GM19035 (cell line): ENCODE measurements at regions not wholly inside any gene's neighbourhood (a gene's known extent, or its start where the extent isn't known, plus 50 kb on each side); places are given as distances from the start of the nearest gene placed in this dataset.

Source experiments
- ATAC-seq: cut with Tn5 transposase; IDR thresholded peaks from one replicate; pipeline ENCODE4 v1.9.1; 2021; ENCODE audit not compliant: unreplicated experiment

DNA sequence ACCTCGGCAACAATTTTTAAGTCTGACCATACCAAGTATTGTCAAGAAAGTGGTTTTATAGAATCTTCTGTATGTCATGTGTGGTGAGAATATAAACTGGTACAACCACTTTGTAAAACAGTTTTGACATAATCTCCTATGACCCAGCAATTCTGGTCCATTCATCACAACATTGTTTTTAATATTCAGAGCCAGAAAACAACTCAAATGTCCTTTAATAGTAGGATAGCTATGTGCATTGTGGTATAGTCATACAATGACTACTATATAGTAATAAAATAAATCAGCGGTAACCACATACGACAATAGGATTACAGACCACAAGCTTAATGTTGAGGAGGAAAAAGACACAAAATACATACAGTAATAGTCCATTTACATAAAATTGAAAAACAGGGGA, 175.2 kb upstream of the SPATS2L start:
- ATAC-seq, result no peak

GRCh38 chr2:200135082-200135481, 171.4 kb upstream of the SPATS2L start:
- no peak for ATAC-seq

DNA sequence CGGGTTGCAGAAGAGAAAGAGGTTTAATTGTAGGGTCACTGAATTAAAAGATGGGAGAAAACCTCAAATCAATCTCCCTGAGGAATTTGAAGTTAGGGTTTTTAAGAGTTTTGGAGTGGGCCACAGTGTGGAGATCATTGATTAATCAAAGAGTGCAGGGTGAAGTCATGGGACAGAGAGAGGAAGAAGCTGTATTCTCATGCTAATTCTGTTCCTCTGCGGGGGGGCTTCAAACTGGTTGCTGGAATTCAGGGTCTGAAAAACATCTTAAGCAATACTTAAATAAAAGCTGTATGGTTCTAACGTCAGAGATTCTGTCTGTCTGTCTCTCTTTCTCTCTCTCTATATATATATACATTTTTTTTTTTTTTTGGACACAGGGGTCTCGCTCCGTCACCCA, 169.8 kb upstream of the SPATS2L start:
- ATAC-seq, result no peak

DNA sequence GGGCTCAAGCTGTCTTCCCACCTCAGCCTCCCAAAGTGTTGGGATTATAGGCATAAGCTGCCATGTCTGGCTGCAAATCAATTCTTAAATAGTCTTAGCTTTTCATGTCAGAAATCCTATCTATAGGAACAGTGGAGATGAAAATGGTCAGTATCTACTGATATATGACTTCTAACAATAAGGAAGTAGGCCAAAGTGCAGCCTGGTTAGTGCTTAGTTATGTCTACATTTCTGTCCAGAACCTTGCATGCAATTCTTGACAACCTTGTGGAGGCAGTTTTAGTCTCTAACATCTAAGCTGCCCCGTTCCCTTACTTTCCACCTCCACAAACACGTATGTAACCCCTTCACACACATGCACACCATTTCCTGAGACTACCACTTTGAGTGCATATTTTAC, 169.2 kb upstream of the SPATS2L start:
- ATAC-seq, result no peak

GRCh38 chr2:200137691-200138090, 168.8 kb upstream of the SPATS2L start:
- ATAC-seq, result no peak

- no peak for ATAC-seq
Measured at GRCh38 chr2:200138391-200139124, 167.9 kb upstream of the SPATS2L start.

- no peak for ATAC-seq
Measured at GRCh38 chr2:200144571-200144970, 161.9 kb upstream of the SPATS2L start.

- no peak for ATAC-seq
Measured at GRCh38 chr2:200146501-200146900, 160.0 kb upstream of the SPATS2L start.

DNA sequence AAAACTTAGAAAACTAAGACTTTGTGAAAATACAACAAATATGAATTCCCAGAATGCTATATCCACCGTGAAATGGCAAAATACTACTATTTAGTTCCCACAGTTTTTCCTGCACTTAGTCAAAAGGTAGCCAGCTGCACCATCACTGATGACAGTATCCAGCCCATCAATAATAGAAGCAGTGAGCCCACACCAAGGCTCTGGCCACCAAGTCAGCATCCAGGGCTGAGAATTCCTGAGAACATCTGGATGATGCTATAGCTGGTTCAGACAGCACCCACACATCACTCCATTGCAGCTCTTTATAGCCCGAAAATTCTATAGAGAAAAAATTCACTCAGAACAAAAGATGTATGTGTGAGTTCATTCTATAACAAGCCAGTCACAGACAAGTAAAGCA, 159.1 kb upstream of the SPATS2L start:
- no peak for ATAC-seq

GRCh38 chr2:200148366-200148765, 158.1 kb upstream of the SPATS2L start:
- no peak for ATAC-seq

DNA sequence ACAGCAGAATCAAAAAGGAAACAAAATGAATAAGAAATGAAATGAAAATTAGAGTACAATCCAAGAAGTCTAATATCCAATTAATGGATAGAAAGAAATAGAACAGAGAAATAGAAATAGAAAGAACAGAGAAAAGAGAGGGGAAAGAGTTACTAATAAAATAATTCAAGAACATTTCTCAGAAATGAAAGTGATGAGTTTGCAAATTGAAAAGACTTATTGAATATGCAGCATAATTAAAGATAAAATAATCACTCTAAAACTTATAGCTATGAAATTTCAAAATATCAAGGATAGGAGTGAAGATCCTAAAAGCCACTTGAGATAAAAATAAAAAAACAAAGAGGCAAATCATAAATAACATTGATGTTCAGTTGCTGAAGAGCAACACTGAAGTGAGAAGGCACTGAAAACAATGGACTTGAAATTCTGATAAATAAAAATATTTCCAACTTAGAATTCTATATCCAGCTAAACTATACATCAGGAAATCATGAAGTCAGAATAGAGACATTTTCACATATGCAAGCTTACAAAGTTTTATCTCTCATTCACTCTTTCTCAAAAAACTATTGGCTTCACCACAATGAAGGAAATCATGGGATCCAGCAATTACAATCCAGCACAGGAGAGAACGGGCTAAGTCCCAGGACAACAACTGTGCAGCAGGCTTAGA, 155.9 kb upstream of the SPATS2L start:
- ATAC-seq, result no peak

DNA sequence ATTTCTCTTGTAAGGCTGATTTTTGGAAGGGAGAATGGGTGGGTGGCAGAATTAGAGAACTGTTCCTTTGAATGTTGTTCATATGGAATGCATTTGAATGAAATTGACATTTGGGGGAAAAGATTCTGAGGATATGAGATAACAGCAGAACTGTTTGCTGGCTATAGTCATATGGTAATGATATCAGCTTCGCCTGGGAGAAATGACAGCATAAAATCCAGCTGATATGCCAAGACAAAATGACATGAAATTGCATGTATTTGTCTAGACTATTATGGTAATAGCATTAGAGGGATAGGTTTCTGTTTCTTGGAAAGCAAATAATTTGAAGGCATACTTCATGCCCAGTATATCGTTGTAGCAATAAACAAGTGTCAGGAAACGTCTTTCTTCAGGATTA, 150.8 kb upstream of the SPATS2L start:
- no peak for ATAC-seq

- no peak for ATAC-seq
Measured at GRCh38 chr2:200156166-200156835, 150.2 kb upstream of the SPATS2L start.

- ATAC-seq, result no peak
Measured at GRCh38 chr2:200158647-200159356, 147.7 kb upstream of the SPATS2L start.

DNA sequence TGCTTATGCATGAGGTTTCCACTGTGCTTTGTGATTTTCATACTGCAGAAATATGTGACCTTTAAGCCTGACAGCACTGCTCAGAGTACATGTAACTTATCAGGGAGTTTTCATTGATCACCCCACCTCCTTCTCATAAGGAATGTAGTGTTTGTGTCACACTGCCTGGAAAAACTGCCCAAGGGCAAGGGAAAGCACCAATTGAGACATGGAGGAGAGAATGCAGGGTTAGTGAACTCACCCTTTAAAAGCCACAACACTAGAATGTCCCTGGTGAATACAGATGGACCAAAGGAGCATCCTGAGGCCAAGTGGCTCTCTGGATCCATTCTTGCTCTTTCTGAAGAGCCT, 147.2 kb upstream of the SPATS2L start:
- no peak for ATAC-seq

DNA sequence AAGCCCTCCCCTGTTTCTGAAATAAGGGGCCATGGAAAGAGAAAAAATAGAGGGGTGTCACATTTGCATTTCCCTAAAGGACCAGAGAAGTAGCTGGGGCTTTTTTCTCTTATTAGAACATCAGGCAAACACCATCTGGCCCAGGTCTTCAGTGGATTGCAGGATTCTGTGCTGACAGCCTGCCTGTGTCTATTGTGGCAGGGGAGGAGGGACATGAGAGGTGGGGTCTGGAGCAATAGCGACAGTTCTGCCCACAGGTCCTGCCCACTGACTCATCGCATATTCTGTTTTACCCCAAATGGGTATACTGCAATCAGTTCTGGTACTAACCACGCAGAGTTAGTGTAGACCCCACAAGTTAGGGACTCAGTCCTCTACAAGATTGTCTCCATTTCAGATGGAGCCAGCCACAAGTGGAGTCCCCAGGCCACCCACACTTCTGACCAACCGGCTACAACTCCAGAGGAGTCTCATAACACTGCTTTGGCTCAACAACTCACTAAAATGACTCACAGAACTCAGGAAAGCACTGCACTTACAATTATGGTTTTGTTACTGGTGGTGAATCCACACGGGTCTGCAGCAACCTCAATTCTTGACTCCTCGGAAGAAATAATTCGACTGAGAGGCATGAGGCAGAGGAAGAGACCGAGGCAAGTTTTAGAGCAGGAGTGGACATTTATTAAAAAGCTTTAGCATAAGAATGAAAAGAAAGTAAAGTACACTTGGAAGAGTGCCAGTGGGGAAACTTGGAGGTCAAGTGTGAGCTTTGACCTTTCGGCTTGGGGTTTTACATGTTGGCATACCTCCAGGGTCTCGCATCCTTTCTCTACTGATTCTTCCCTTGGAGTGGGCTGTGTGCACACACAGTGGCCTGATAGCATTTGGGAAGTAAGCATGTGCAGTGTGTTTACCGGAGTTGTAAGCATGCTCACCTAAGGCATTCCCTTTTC, 146.4 kb upstream of the SPATS2L start:
- no peak for ATAC-seq

DNA sequence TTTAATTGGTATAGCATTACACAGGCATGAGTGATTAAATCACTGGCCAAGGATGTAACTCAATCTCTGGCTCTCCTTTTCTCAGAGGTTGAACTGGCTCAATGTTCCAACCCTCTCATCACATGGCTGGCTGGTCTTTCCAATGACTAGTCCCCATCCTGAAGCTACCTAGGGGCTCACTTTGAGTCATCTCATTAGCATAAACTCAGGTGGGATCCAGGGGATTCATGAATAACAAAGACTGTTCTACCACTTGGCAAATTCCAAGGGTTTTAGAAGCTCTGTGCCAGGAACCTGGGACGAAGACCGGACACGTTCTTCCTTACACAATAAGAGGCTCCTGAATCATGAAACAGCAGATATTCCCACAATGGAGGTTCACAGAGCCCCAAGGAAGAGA, 145.0 kb upstream of the SPATS2L start:
- ATAC-seq, result no peak

DNA sequence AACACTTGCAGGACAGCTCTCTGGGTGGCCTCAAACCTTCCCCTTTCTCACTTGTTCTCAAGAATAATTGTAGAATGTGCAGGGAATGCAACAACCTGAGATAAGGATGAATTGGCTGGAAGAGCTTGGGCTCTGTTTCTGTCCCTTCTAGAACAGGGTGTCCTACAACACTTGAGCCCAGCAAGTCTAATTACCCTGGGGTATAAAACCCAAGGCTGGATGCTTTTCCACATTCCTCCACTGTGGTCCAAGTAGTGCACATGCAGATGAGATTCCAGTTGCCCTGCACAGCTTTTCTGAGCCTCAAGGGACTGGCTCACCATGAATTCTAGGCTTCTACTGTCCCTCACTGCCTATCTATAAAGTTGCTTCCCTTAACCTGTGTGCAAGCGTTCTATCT, 140.8 kb upstream of the SPATS2L start:
- no peak for ATAC-seq

- ATAC-seq, result no peak
Measured at GRCh38 chr2:200168641-200169555, 137.6 kb upstream of the SPATS2L start.

DNA sequence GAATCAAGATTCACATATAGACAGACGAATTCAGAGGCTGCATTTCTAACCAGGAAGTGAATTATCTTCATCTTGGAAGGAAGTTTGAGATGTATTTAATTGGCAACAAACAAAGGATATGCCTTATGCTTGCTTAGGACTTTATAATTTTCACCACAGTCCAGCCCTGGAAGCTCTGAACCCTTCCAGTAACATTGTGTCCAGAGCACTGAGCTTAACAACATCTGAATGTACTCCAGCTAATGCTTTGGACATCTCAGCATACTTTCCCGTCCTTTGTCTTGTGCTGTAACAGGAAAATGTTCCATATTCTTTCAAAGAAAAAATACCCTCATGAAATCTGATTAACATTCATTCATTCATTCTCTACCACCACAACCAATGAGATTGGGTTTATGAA, 136.3 kb upstream of the SPATS2L start:
- ATAC-seq, result no peak
